Gastrocnemius medialis (tissue), 4 donors: ENCODE measurements at regions not wholly inside any gene's neighbourhood (a gene's known extent, or its start where the extent isn't known, plus 50 kb on each side); places are given as distances from the start of the nearest gene placed in this dataset.
"Not testable (repeated sequence)": the region's sequence is repeated elsewhere in the genome, so short reads cannot be mapped to it uniquely, and the experiment has no call there.

Source experiments
- ATAC-seq, 2 donors: fragments of 150-250 bp; one replicate each; pipeline ENCODE4 v1.9.1; 2016
- DNase-seq, 2 donors: peaks; one replicate each; pipeline ENCODE4 v3.0.0-alpha.2; 2019
- H3K27ac ChIP-seq, 4 donors: fragments of 200-600 bp; sonication (generic); 1 replicate in 1 of 4; 2 replicates in 3 of 4; pipeline ENCODE4 v1.5.1; 2016 to 2018; ENCODE audit warnings: mild to moderate bottlenecking in 2 of 4, moderate library complexity in 1 of 4
- H3K27me3 ChIP-seq, 3 donors: fragments of 200-600 bp; sonication (generic) in 2 of 3; 1 replicate in 1 of 3; 2 replicates in 2 of 3; pipeline versions ENCODE4 v1.5.1 to v1.6.0; 2016 to 2019; ENCODE audit warnings: mild to moderate bottlenecking in 1 of 3, moderate library complexity in 1 of 3
- H3K36me3 ChIP-seq, 2 donors: fragments of 200-600 bp; sonication (generic) in 1 of 2; one replicate each; pipeline ENCODE4 v1.5.1; 2017 to 2018
- H3K4me1 ChIP-seq, 2 donors: fragments of 200-600 bp; sonication (generic) in 1 of 2; one replicate each; pipeline ENCODE4 v1.5.1; 2016 to 2017; ENCODE audit warnings: mild to moderate bottlenecking in 2 of 2
- H3K4me3 ChIP-seq, 4 donors: fragments of 200-600 bp; sonication (generic) in 3 of 4; 1 replicate in 1 of 4; 2 replicates in 3 of 4; pipeline ENCODE4 v1.5.1; 2016 to 2019; ENCODE audit warnings: mild to moderate bottlenecking in 2 of 4
- H3K9me3 ChIP-seq, 3 donors: fragments of 200-600 bp; sonication (generic) in 2 of 3; 1 replicate in 1 of 3; 2 replicates in 2 of 3; pipeline ENCODE4 v1.5.1; 2016 to 2019
- CTCF ChIP-seq, 5 experiments: fragments of 450-650 bp in 3 of 5; fragments of 200-600 bp in 2 of 5; sonication (generic) in 2 of 5; IDR thresholded peaks in 4 of 5; conservative IDR thresholded peaks in 1 of 5; 1 replicate in 4 of 5; 2 replicates in 1 of 5; pipeline ENCODE4 v1.5.1; 2016 to 2019; ENCODE audit warnings: antibody characterized with exemption in 5 of 5, mild to moderate bottlenecking in 3 of 5, moderate library complexity in 3 of 5
- POLR2A ChIP-seq, 2 donors: fragments of 450-650 bp; IDR thresholded peaks; one replicate each; pipeline ENCODE4 v1.6.1; 2017; ENCODE audit warnings: antibody characterized with exemption in 2 of 2, mild to moderate bottlenecking in 2 of 2, moderate library complexity in 2 of 2
- in situ Hi-C, 4 donors: fragments of 200-750 bp; cut with MboI; loops; one replicate each; pipeline versions ENCODE4 v1.15.0 to v1.8.0; 2017; ENCODE audit warnings: low sequenced_read_pairs in 4 of 4
- intact Hi-C: fragments of 100-400 bp; cut with DNase I; formaldehyde crosslinking; loops from one replicate; pipeline ENCODE4 v1.15.1; 2023; ENCODE audit warnings: low total_unique reads

- H3K4me1 ChIP-seq: no peaks in the 10 kb centered on the region
- H3K4me3 ChIP-seq: no peak overlapping the region
- no peaks in the 10 kb centered on the region for H3K27me3 ChIP-seq
- no peaks in the 10 kb centered on the region for H3K36me3 ChIP-seq
- no peak for TF ChIP-seq POLR2A (IDR thresholded peaks at IDR 0.05)
- no peak for TF ChIP-seq CTCF (IDR thresholded peaks at IDR 0.05 in 4 of 5, conservative IDR thresholded peaks at IDR 0.05 in 1 of 5)
- H3K27ac ChIP-seq: no peak overlapping the region
- in situ Hi-C loops (no loop called here), intact Hi-C loops (no loop called here)
- DNase-seq (no peak), ATAC-seq (no peak)
- H3K9me3 ChIP-seq: peaks cover 0 to 7% (median 0%) of the 10 kb centered on the region in 3 donors
Observed at GRCh38 chr2:80968450-80968849, 663.9 kb upstream of the LRRTM1 start.

- Histone ChIP-seq H3K27me3 (no peaks in the 10 kb centered on the region), H3K4me1 (no peaks in the 10 kb centered on the region), H3K27ac (no peak overlapping the region), H3K4me3 (no peak overlapping the region), H3K36me3 (no peaks in the 10 kb centered on the region), H3K9me3 (no peaks in the 10 kb centered on the region)
- in situ Hi-C loops (no loop called here), intact Hi-C loops (no loop called here)
- ATAC-seq: no peak
- DNase-seq: no peak
- no peak for TF ChIP-seq CTCF (IDR thresholded peaks at IDR 0.05 in 4 of 5, conservative IDR thresholded peaks at IDR 0.05 in 1 of 5)
Observed at GRCh38 chr2:80947601-80948130, 643.1 kb upstream of the LRRTM1 start.

DNA sequence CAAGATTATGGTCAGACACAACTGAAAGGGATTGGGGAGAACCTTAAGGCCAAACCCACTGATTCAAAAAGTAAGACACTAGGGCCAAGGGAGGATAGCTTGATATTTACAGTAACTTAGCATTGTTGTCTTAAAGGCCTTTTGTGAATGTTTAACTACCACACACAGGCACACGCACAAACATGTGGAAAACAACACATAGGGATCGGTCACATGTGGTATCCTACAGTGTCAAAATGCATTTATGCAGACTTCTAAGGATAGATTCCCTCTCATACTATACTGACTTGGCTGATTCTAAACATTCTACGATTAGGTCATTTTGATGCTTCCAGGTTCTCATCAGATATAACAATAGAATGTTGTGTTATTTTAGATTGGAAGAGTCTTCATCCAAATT lies 638.9 kb upstream of the LRRTM1 start:
- TF ChIP-seq POLR2A (IDR thresholded peaks at IDR 0.05) (no peak), CTCF (IDR thresholded peaks at IDR 0.05 in 4 of 5, conservative IDR thresholded peaks at IDR 0.05 in 1 of 5) (no peak)
- H3K36me3 ChIP-seq: no peaks in the 10 kb centered on the region
- intact Hi-C loops (no loop called here), in situ Hi-C loops (no loop called here)
- no peaks in the 10 kb centered on the region for H3K9me3 ChIP-seq
- no peak overlapping the region for H3K27ac ChIP-seq
- ATAC-seq (no peak), DNase-seq (no peak)
- H3K27me3 ChIP-seq: no peaks in the 10 kb centered on the region
- no peak overlapping the region for H3K4me3 ChIP-seq
- H3K4me1 ChIP-seq: no peaks in the 10 kb centered on the region

DNA sequence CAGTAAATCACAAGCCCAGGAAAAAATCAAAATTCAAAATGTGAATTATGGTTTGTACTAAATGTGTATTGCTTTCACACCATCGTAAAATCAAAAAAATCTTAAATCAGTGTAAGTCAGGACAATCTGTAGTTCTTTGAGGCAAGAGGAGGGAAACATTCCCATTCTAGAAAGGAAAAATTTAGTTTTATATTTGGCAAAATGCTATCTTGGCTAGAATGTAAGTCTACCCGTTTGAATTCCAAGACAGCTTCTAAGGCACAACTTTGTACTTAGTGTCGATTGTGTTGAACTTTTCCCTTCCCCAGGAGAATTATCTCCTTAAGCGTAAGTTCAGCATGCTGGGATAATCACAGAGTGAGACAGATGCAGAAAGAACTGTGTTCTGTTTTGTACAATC lies 638.2 kb upstream of the LRRTM1 start:
- ATAC-seq: no peak
- Histone ChIP-seq H3K4me3 (no peak overlapping the region), H3K27ac (no peak overlapping the region), H3K36me3 (no peaks in the 10 kb centered on the region), H3K9me3 (no peaks in the 10 kb centered on the region), H3K4me1 (no peaks in the 10 kb centered on the region), H3K27me3 (no peaks in the 10 kb centered on the region)
- intact Hi-C loops (no loop called here), in situ Hi-C loops (no loop called here)
- TF ChIP-seq CTCF (IDR thresholded peaks at IDR 0.05 in 4 of 5, conservative IDR thresholded peaks at IDR 0.05 in 1 of 5) (no peak), POLR2A (IDR thresholded peaks at IDR 0.05) (no peak)
- DNase-seq: no peak

GRCh38 chr2:80938463-80938862 lies 633.9 kb upstream of the LRRTM1 start:
- Histone ChIP-seq H3K4me1 (no peaks in the 10 kb centered on the region), H3K4me3 (no peak overlapping the region), H3K9me3 (no peaks in the 10 kb centered on the region), H3K36me3 (no peaks in the 10 kb centered on the region), H3K27me3 (no peaks in the 10 kb centered on the region), H3K27ac (no peak overlapping the region)
- no peak for ATAC-seq
- TF ChIP-seq CTCF (IDR thresholded peaks at IDR 0.05 in 4 of 5, conservative IDR thresholded peaks at IDR 0.05 in 1 of 5) (no peak), POLR2A (IDR thresholded peaks at IDR 0.05) (no peak)
- intact Hi-C loops: no loop called here
- no peak for DNase-seq
- in situ Hi-C loops: no loop called here

- intact Hi-C loops, in situ Hi-C loops, H3K4me1 ChIP-seq, H3K27ac ChIP-seq, ATAC-seq, DNase-seq, H3K27me3 ChIP-seq, H3K9me3 ChIP-seq, H3K4me3 ChIP-seq, H3K36me3 ChIP-seq: not testable (repeated sequence)
Observed at GRCh38 chr2:80931820-80932219, 627.3 kb upstream of the LRRTM1 start.
